Kidney epithelial cell (primary cell): ENCODE measurements at regions not wholly inside any gene's neighbourhood (a gene's known extent, or its start where the extent isn't known, plus 50 kb on each side); places are given as distances from the start of the nearest gene placed in this dataset.

ENCODE experiments used
- DNase-seq: peaks from one replicate; pipeline ENCODE4 v3.0.0-alpha.2; 2010; ENCODE audit warnings: low read depth
- H3K27me3 ChIP-seq: 2 replicates; pipeline ENCODE4 v1.6.0; 2011; ENCODE audit warnings: low read length; ENCODE audit not compliant: control insufficient read depth, insufficient read depth
- H3K36me3 ChIP-seq: 2 replicates; pipeline ENCODE4 v1.5.1; 2011; ENCODE audit warnings: low read length; ENCODE audit not compliant: control insufficient read depth, insufficient read depth
- H3K4me3 ChIP-seq: 2 replicates; pipeline ENCODE4 v1.5.1; 2011; ENCODE audit warnings: low read depth, mild to moderate bottlenecking, control low read depth, low read length
- TF ChIP-seq, protein P1 (sequence below): IDR thresholded peaks from 2 replicates; pipeline ENCODE4 v1.5.1; 2011; ENCODE audit warnings: mild to moderate bottlenecking, moderate library complexity, low read length, control low read depth, inconsistent platforms; ENCODE audit not compliant: insufficient read depth, poor library complexity, severe bottlenecking

GRCh38 chr4:180153587-180153986, 2089.6 kb upstream of the TENM3 start:
- TF ChIP-seq, protein P1, sequence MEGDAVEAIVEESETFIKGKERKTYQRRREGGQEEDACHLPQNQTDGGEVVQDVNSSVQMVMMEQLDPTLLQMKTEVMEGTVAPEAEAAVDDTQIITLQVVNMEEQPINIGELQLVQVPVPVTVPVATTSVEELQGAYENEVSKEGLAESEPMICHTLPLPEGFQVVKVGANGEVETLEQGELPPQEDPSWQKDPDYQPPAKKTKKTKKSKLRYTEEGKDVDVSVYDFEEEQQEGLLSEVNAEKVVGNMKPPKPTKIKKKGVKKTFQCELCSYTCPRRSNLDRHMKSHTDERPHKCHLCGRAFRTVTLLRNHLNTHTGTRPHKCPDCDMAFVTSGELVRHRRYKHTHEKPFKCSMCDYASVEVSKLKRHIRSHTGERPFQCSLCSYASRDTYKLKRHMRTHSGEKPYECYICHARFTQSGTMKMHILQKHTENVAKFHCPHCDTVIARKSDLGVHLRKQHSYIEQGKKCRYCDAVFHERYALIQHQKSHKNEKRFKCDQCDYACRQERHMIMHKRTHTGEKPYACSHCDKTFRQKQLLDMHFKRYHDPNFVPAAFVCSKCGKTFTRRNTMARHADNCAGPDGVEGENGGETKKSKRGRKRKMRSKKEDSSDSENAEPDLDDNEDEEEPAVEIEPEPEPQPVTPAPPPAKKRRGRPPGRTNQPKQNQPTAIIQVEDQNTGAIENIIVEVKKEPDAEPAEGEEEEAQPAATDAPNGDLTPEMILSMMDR: no peak
- no peaks in the 10 kb centered on the region for H3K36me3 ChIP-seq
- DNase-seq: no peak

DNA sequence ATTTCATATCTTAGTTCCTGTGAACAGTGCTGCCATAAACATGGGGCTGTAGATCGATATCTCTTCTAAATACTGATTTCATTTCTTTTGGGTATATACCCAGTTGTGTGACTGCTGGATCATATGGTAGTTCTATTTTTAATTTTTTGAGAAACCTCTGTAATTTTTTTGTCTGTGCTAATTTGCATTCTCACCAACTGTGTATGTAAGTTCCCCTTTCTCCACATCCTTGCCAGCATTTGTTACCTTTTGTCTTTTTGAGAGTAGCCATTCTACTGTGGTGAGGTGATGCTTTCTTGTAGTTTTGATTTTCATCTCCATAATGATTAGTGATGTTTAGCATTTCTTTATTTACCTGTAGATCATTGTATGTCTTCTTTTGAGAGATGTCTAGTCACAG, 2086.5 kb upstream of the TENM3 start:
- H3K36me3 ChIP-seq: no peaks in the 10 kb centered on the region
- no peaks in the 10 kb centered on the region for H3K27me3 ChIP-seq
- TF ChIP-seq, protein P1: no peak
- H3K4me3 ChIP-seq: no peak overlapping the region
- no peak for DNase-seq

More at GRCh38 chr4:180153587-180153986, 2089.6 kb upstream of the TENM3 start:
- Histone ChIP-seq H3K4me3 (no peak overlapping the region), H3K27me3 (no peaks in the 10 kb centered on the region)

- TF ChIP-seq, protein P1: no peak
- Histone ChIP-seq H3K27me3 (no peaks in the 10 kb centered on the region), H3K4me3 (no peak overlapping the region), H3K36me3 (no peaks in the 10 kb centered on the region)
- DNase-seq: no peak
These were observed 2082.8 kb upstream of the TENM3 start for GRCh38 chr4:180160195-180160983.

DNA sequence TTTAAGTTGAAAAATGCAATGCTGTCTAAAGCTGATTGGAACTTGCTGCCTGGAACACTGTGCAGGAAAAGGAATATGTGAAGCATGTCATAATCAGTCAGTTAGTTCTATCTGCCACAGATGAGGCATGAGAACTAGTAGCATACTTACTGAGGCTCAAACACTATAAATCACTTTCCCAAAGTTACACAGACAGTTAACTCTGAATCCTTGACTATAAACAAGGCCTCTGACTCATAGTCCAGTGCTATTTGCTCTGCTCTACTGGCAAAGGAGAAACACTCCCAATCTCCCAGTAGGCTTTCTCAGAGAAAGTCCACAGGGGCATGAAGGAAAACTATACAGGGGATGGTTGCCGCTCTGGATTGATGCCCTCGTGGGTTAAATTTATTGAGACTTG, 2078.4 kb upstream of the TENM3 start:
- Histone ChIP-seq H3K27me3 (no peaks in the 10 kb centered on the region), H3K4me3 (no peak overlapping the region), H3K36me3 (no peaks in the 10 kb centered on the region)
- peak; percentile 97 for DNase-seq
- TF ChIP-seq, protein P1: no peak

DNA sequence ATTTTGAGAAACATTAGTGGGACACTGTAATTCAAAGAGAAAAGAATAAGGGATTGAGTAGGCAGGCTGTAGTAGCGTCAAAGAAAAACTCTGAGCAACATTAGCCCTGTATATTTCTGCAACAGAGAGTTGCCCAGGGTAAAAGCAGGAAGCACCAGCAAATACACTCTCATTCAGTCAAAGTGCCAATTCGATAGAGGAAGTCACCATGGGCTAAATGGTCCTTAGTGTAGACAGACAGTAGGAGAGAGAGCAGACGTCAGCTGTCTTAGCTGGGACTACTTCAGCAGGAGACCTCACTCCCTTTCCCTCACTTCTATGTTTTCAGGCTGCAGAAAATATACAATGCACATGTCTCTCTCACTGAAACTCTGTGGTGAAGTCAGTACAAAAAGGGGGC, 2073.8 kb upstream of the TENM3 start:
- no peaks in the 10 kb centered on the region for H3K27me3 ChIP-seq
- H3K4me3 ChIP-seq: no peak overlapping the region
- no peak for DNase-seq
- no peaks in the 10 kb centered on the region for H3K36me3 ChIP-seq
- TF ChIP-seq, protein P1: no peak

DNA sequence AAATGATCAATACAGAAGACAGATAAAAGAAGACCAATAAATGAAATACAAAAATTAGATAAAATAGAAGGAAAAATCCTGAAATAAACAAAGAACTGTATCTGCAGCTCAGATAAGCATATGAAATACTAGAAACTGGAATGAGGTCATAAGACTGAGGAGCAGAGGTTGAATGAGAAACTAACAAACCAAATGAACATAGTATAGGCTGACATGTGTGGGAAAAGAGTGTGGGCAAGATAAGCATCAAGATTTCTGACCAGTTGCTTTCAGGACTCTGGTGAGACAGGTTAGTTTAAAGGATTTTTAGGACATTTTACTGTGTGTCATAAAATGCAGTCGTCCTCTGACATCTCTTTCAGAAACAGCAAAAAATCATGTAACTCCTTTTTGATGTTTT, 2073.2 kb upstream of the TENM3 start:
- H3K36me3 ChIP-seq: no peaks in the 10 kb centered on the region
- DNase-seq: no peak
- H3K4me3 ChIP-seq: no peak overlapping the region
- TF ChIP-seq, protein P1: no peak
- no peaks in the 10 kb centered on the region for H3K27me3 ChIP-seq
